ENCODE measurements at regions not wholly inside any gene's neighbourhood (a gene's known extent, or its start where the extent isn't known, plus 50 kb on each side); places are given as distances from the start of the nearest gene placed in this dataset.

DNA sequence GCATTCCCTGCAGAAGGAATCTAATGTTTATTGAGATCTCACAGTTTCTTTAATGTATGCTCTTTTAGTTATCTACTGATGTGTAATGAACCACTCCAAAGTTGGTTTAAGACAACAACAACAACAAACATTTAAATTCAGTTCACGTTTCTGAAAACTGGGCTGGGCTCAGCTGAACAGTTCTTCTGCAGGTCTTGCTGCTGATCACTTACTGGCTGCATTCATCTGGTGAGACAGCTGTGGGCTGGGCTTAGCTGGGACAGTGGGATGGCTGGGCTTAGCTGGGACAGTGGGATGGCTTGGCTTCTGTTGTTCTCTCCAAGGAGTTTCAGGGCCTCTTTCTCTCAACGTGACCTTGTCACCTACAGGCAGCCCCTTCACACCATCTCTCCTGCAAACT lies 544.3 kb upstream of the CDH5 start:
- TF ChIP-seq CTCF (IDR thresholded peaks at IDR 0.05) (no peak), POLR2AphosphoS5 (IDR thresholded peaks at IDR 0.05; ENCODE audit: insufficient read depth in 1 of 2, low read depth in 1 of 2) (no peak)
